ENCODE measurements at regions not wholly inside any gene's neighbourhood (a gene's known extent, or its start where the extent isn't known, plus 50 kb on each side); places are given as distances from the start of the nearest gene placed in this dataset.

- TF ChIP-seq CTCF (IDR thresholded peaks at IDR 0.05) (no peak), NRF1 (IDR thresholded peaks at IDR 0.05; ENCODE audit: low read depth, low read length) (no peak), RXRA (IDR thresholded peaks at IDR 0.05; ENCODE audit: borderline replicate concordance, low read depth) (no peak), REST (IDR thresholded peaks at IDR 0.05; ENCODE audit: low read depth, low read length) (no peak), JUND (IDR thresholded peaks at IDR 0.05) (no peak), GABPA (IDR thresholded peaks at IDR 0.05; ENCODE audit: low read depth) (no peak), POLR2AphosphoS5 (IDR thresholded peaks at IDR 0.05; ENCODE audit: low read depth, low read length) (no peak), CHD2 (IDR thresholded peaks at IDR 0.05; ENCODE audit: low read length, partially characterized antibody) (no peak), MAX (IDR thresholded peaks at IDR 0.05; ENCODE audit: low read depth) (no peak), RFX5 (IDR thresholded peaks at IDR 0.05; ENCODE audit: low read length) (no peak), TCF12 (IDR thresholded peaks at IDR 0.05) (no peak)
These were observed 208.3 kb upstream of the HMGA2 start for GRCh38 chr12:65616022-65616421.

Data from SK-N-SH (cell line).